ENCODE measurements at regions not wholly inside any gene's neighbourhood (a gene's known extent, or its start where the extent isn't known, plus 50 kb on each side); places are given as distances from the start of the nearest gene placed in this dataset.

DNA sequence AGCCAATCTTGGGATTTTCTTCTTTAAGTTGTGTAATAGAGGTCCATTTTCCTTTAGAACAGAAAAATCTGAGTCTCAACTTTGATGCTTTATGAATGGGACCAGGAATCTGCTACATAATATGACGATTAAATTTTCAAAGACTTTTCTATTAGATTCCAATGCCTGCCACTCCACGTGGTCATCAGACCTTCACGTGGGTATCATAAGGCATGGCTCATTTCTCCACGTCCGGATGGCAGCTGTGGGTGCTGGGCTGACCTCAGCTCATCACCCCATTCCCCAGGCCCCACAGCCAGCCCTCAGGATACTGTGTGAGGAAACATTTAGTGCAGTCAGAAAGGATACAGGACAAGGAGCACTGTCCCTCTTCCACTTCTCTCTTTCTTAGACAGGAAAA lies 159.7 kb downstream of the SEMA6D start:
- Histone ChIP-seq H3K4me3 (ENCODE audit: low read depth, low read length, poor library complexity, severe bottlenecking) (no peak overlapping the region), H3K9me2 (ENCODE audit: insufficient read depth, low read length) (no peaks in the 10 kb centered on the region), H3K36me3 (ENCODE audit: insufficient read depth, low read length) (no peaks in the 10 kb centered on the region), H2AFZ (ENCODE audit: low read length) (no peak overlapping the region), H3K4me1 (ENCODE audit: insufficient read depth, low read length, poor library complexity, severe bottlenecking) (no peaks in the 10 kb centered on the region), H4K20me1 (ENCODE audit: insufficient read depth, low read length) (no peaks in the 10 kb centered on the region), H3K9me3 (ENCODE audit: low read length) (no peaks in the 10 kb centered on the region), H3K79me2 (ENCODE audit: insufficient read depth, low read depth, low read length) (no peaks in the 10 kb centered on the region), H3K27ac (ENCODE audit: low read depth, low read length, poor library complexity, severe bottlenecking) (no peak overlapping the region), H3K4me2 (ENCODE audit: low read length) (no peak overlapping the region)
- no peak for TF ChIP-seq EZH2phosphoT487 (IDR thresholded peaks at IDR 0.05; ENCODE audit: borderline replicate concordance, low read depth, low read length)
- TF ChIP-seq, protein P1, sequence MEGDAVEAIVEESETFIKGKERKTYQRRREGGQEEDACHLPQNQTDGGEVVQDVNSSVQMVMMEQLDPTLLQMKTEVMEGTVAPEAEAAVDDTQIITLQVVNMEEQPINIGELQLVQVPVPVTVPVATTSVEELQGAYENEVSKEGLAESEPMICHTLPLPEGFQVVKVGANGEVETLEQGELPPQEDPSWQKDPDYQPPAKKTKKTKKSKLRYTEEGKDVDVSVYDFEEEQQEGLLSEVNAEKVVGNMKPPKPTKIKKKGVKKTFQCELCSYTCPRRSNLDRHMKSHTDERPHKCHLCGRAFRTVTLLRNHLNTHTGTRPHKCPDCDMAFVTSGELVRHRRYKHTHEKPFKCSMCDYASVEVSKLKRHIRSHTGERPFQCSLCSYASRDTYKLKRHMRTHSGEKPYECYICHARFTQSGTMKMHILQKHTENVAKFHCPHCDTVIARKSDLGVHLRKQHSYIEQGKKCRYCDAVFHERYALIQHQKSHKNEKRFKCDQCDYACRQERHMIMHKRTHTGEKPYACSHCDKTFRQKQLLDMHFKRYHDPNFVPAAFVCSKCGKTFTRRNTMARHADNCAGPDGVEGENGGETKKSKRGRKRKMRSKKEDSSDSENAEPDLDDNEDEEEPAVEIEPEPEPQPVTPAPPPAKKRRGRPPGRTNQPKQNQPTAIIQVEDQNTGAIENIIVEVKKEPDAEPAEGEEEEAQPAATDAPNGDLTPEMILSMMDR (conservative IDR thresholded peaks at IDR 0.05; ENCODE audit: low read length): no peak
- intact Hi-C loops (cut with micrococcal nuclease; ENCODE audit: unreplicated experiment): no loop called here
- DNase-seq (ENCODE audit: low spot score): no peak
- no TSS peak for BruUV-seq (replicated peaks)
- ChIA-PET CTCF (ENCODE audit: unreplicated experiment) (no interaction called here), POLR2A (no interaction called here)

DNA sequence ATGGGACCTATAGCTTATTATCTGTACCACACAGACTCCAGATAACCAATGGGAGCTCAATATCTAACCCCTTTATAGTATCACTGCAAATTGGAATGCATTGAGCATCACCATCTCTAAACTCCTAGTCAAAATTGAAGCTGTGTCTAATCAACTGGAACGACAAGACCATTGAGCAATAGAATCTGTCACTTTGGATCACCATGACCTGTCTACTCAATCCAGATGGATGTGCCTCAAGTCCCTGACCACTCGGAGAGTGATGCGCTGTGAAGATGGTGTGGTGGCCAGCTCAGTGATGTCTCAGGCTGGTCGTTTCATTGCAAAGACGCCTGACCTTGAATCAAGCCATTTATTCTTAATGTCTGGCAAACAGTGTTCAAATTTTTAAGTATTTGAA lies 160.5 kb downstream of the SEMA6D start:
- no peaks in the 10 kb centered on the region for H3K9me3 ChIP-seq (ENCODE audit: low read length)
- POLR2A ChIA-PET: no interaction called here
- no peak for TF ChIP-seq EZH2phosphoT487 (IDR thresholded peaks at IDR 0.05; ENCODE audit: borderline replicate concordance, low read depth, low read length)
- TF ChIP-seq, protein P1 (conservative IDR thresholded peaks at IDR 0.05; ENCODE audit: low read length): no peak
- intact Hi-C loops (cut with micrococcal nuclease; ENCODE audit: unreplicated experiment): no loop called here
- BruUV-seq (replicated peaks): no TSS peak
- no peaks in the 10 kb centered on the region for H4K20me1 ChIP-seq (ENCODE audit: insufficient read depth, low read length)
- no peak overlapping the region for H3K27ac ChIP-seq (ENCODE audit: low read depth, low read length, poor library complexity, severe bottlenecking)
- no peaks in the 10 kb centered on the region for H3K9me2 ChIP-seq (ENCODE audit: insufficient read depth, low read length)
- H3K79me2 ChIP-seq (ENCODE audit: insufficient read depth, low read depth, low read length): no peaks in the 10 kb centered on the region
- CTCF ChIA-PET (ENCODE audit: unreplicated experiment): no interaction called here
- H3K4me1 ChIP-seq (ENCODE audit: insufficient read depth, low read length, poor library complexity, severe bottlenecking): no peaks in the 10 kb centered on the region
- no peak overlapping the region for H3K4me2 ChIP-seq (ENCODE audit: low read length)
- H3K4me3 ChIP-seq (ENCODE audit: low read depth, low read length, poor library complexity, severe bottlenecking): no peak overlapping the region
- no peaks in the 10 kb centered on the region for H3K36me3 ChIP-seq (ENCODE audit: insufficient read depth, low read length)
- H2AFZ ChIP-seq (ENCODE audit: low read length): no peak overlapping the region
- DNase-seq (ENCODE audit: low spot score): no peak

DNA sequence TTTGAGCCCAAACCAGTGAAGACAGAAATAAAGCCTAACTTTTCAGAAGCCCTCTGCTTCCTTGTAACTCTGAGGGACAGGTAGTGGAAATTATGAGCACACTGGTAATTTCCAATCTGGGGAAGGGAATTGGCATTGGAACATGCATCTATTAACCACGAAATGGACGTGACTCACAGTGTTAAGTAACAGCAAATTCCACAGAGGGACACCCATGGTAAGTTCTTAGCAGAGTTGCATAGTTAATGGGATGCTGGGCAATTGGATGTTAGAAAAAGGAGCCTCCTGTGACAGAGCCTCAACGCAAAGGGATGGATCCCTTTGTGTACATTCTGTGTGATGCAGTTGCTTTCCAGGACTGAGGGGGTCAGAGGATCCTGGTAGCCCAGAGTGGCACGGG lies 168.6 kb downstream of the SEMA6D start:
- Histone ChIP-seq H3K9me3 (ENCODE audit: low read length) (no peaks in the 10 kb centered on the region), H3K4me2 (ENCODE audit: low read length) (no peak overlapping the region), H3K36me3 (ENCODE audit: insufficient read depth, low read length) (no peaks in the 10 kb centered on the region), H2AFZ (ENCODE audit: low read length) (no peak overlapping the region), H3K79me2 (ENCODE audit: insufficient read depth, low read depth, low read length) (no peaks in the 10 kb centered on the region), H4K20me1 (ENCODE audit: insufficient read depth, low read length) (no peaks in the 10 kb centered on the region), H3K27ac (ENCODE audit: low read depth, low read length, poor library complexity, severe bottlenecking) (no peak overlapping the region), H3K9me2 (ENCODE audit: insufficient read depth, low read length) (no peaks in the 10 kb centered on the region), H3K4me3 (ENCODE audit: low read depth, low read length, poor library complexity, severe bottlenecking) (no peak overlapping the region), H3K4me1 (ENCODE audit: insufficient read depth, low read length, poor library complexity, severe bottlenecking) (no peaks in the 10 kb centered on the region)
- ChIA-PET CTCF (ENCODE audit: unreplicated experiment) (no interaction called here), POLR2A (no interaction called here)
- DNase-seq (ENCODE audit: low spot score): no peak
- intact Hi-C loops (cut with micrococcal nuclease; ENCODE audit: unreplicated experiment): no loop called here
- BruUV-seq (replicated peaks): no TSS peak
- TF ChIP-seq, protein P1 (conservative IDR thresholded peaks at IDR 0.05; ENCODE audit: low read length): no peak
- TF ChIP-seq EZH2phosphoT487 (IDR thresholded peaks at IDR 0.05; ENCODE audit: borderline replicate concordance, low read depth, low read length): no peak

Measured in OCI-LY7 (cell line).